ENCODE measurements at regions not wholly inside any gene's neighbourhood (a gene's known extent, or its start where the extent isn't known, plus 50 kb on each side); places are given as distances from the start of the nearest gene placed in this dataset.

GRCh38 chr2:57534358-57534757, 512.2 kb upstream of the VRK2 start:
- TF ChIP-seq CTCF (IDR thresholded peaks at IDR 0.05) (no peak), POLR2A (IDR thresholded peaks at IDR 0.05) (no peak)
